MM.1S (cell line): ENCODE measurements at regions not wholly inside any gene's neighbourhood (a gene's known extent, or its start where the extent isn't known, plus 50 kb on each side); places are given as distances from the start of the nearest gene placed in this dataset.
"Not testable (repeated sequence)": the region's sequence is repeated elsewhere in the genome, so short reads cannot be mapped to it uniquely, and the experiment has no call there.

Experiments used
- DNase-seq: peaks from one replicate; pipeline ENCODE4 v3.0.0-alpha.2; 2015
- H2AFZ ChIP-seq: fragments of 300-600 bp; sonication (generic); 2 replicates; pipeline ENCODE4 v1.6.0; 2016; ENCODE audit warnings: antibody characterized with exemption, low read length
- H3F3A ChIP-seq: fragments of 300-600 bp; sonication (generic); 2 replicates; pipeline ENCODE4 v1.6.1; 2016; ENCODE audit warnings: mild to moderate bottlenecking, antibody characterized with exemption, low read length, moderate library complexity, mixed read lengths; ENCODE audit not compliant: insufficient read depth
- H3K27ac ChIP-seq: fragments of 300-600 bp; sonication (generic); 2 replicates; pipeline ENCODE4 v1.5.1; 2016; ENCODE audit warnings: mild to moderate bottlenecking, low read length
- H3K27me3 ChIP-seq: fragments of 300-600 bp; sonication (generic); replicated peaks from 2 replicates; pipeline ENCODE4 v1.6.0; 2016; ENCODE audit warnings: low read length; ENCODE audit not compliant: insufficient read depth
- H3K36me3 ChIP-seq: fragments of 300-600 bp; sonication (generic); replicated peaks from 2 replicates; pipeline ENCODE4 v1.6.1; 2016; ENCODE audit warnings: mild to moderate bottlenecking, low read length, mixed read lengths; ENCODE audit not compliant: insufficient read depth
- H3K4me1 ChIP-seq: fragments of 300-600 bp; sonication (generic); 2 replicates; pipeline ENCODE4 v1.6.1; 2016; ENCODE audit warnings: low read length, mixed read lengths
- H3K4me2 ChIP-seq: fragments of 300-600 bp; sonication (generic); 2 replicates; pipeline ENCODE4 v1.6.0; 2016; ENCODE audit warnings: low read depth, low read length
- H3K4me3 ChIP-seq: fragments of 300-600 bp; sonication (generic); 2 replicates; pipeline ENCODE4 v1.5.1; 2016; ENCODE audit warnings: low read length, mixed read lengths
- H3K79me2 ChIP-seq: fragments of 300-600 bp; sonication (generic); 2 replicates; pipeline ENCODE4 v1.6.1; 2016; ENCODE audit warnings: mixed run types, low read length, mixed read lengths
- H3K9ac ChIP-seq: fragments of 300-600 bp; sonication (generic); 2 replicates; pipeline ENCODE4 v1.6.1; 2016; ENCODE audit warnings: low read length, mixed read lengths
- H3K9me2 ChIP-seq: fragments of 300-600 bp; sonication (generic); replicated peaks from 2 replicates; pipeline ENCODE4 v1.6.1; 2016; ENCODE audit warnings: mild to moderate bottlenecking, low read length, mixed read lengths; ENCODE audit not compliant: insufficient read depth
- H3K9me3 ChIP-seq: fragments of 300-600 bp; sonication (generic); replicated peaks from 2 replicates; pipeline ENCODE4 v1.6.1; 2016; ENCODE audit warnings: mild to moderate bottlenecking, low read length, mixed read lengths; ENCODE audit not compliant: insufficient read depth
- H4K20me1 ChIP-seq: fragments of 300-600 bp; sonication (generic); 2 replicates; pipeline ENCODE4 v1.6.1; 2016; ENCODE audit warnings: mild to moderate bottlenecking, low read length, moderate library complexity, mixed read lengths; ENCODE audit not compliant: insufficient read depth
- EZH2 ChIP-seq: fragments of 300-600 bp; sonication (generic); optimal IDR thresholded peaks from 2 replicates; pipeline ENCODE3; 2017; ENCODE audit warnings: low read depth, mild to moderate bottlenecking, antibody characterized with exemption, low read length, mixed read lengths
- EZH2phosphoT487 ChIP-seq: fragments of 300-600 bp; sonication (generic); IDR thresholded peaks from 2 replicates; pipeline ENCODE4 v1.6.1; 2018; ENCODE audit warnings: antibody characterized with exemption, low read length
- TF ChIP-seq, protein P1 (sequence below): fragments of 300-600 bp; sonication (generic); IDR thresholded peaks from 2 replicates; pipeline ENCODE4 v1.5.1; 2016; ENCODE audit warnings: antibody characterized with exemption, low read length, mixed read lengths

DNA sequence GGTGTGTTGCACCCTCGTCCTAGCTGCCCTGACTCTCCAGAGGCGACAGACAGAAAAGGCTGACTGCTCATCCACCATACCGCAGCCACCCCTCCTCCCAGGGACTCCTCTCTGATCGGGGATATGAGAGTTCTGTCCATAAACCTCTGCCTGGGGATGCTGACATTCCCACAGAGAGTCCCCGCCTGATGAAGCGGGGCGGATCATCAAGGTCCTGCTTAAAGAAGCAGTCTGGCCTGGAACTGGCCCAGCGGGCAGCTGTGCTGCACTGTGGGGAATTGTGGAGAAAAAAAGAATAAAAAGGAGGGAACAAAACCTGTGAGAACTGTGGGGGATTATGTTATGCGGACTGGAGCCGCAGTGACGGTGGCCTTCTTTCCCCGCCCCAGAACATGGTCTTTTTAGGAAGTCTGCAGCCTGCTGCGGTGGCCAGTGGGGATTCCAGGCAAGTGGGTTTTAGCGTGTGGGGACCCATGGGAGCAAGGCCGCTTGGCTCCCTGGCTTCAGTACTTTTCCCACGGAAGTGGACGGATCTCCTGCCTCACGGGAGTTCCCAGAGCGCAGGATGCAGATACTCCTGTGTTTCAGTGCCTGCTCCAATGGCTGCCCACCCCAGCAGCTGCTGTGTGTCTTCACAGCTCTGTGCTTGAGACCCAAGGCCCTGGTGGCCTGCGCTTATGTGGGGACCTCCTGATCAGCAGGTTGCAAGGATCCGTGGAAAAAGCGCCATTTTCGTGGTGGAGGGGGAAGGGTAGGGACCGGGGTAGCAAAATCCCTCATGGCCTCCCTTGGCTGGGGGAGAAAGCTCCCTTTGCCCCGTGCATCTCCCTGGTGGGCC, 1456.2 kb upstream of the SLC10A2 start:
- H3K4me1 ChIP-seq = no peaks in the 10 kb centered on the region
- H3K9ac ChIP-seq = no peak overlapping the region
- no peaks in the 10 kb centered on the region for H3K9me3 ChIP-seq
- DNase-seq = no peak
- H2AFZ ChIP-seq = no peak overlapping the region
- no peaks in the 10 kb centered on the region for H3K36me3 ChIP-seq
- no peaks in the 10 kb centered on the region for H3K79me2 ChIP-seq
- no peak overlapping the region for H3K4me3 ChIP-seq
- no peaks in the 10 kb centered on the region for H3K27me3 ChIP-seq
- H4K20me1 ChIP-seq = no peaks in the 10 kb centered on the region
- H3K9me2 ChIP-seq = no peaks in the 10 kb centered on the region
- no peak overlapping the region for H3K4me2 ChIP-seq
- H3K27ac ChIP-seq = no peak overlapping the region
- no peaks in the 10 kb centered on the region for H3F3A ChIP-seq
- no peak for TF ChIP-seq EZH2
- TF ChIP-seq, protein P1, sequence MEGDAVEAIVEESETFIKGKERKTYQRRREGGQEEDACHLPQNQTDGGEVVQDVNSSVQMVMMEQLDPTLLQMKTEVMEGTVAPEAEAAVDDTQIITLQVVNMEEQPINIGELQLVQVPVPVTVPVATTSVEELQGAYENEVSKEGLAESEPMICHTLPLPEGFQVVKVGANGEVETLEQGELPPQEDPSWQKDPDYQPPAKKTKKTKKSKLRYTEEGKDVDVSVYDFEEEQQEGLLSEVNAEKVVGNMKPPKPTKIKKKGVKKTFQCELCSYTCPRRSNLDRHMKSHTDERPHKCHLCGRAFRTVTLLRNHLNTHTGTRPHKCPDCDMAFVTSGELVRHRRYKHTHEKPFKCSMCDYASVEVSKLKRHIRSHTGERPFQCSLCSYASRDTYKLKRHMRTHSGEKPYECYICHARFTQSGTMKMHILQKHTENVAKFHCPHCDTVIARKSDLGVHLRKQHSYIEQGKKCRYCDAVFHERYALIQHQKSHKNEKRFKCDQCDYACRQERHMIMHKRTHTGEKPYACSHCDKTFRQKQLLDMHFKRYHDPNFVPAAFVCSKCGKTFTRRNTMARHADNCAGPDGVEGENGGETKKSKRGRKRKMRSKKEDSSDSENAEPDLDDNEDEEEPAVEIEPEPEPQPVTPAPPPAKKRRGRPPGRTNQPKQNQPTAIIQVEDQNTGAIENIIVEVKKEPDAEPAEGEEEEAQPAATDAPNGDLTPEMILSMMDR = no peak
- no peak for TF ChIP-seq EZH2phosphoT487

DNA sequence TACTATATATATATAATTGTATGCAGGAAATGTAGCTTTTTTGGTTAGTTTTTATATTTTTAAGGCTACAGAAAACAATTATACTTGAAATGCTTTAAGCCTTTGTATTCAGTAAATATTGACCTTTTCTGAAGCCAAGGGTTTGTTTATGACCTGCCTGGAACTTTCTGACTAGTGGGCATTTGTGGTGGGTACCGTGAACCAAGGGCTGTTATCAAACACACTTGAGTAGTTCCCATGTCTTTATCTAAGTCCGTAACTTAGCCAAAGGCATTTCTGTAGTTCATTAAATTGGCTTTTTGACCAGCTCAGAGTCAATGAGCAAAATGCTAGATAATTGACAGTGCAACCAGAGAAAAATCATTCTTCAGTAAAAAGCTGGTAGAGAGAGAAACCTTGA, 1444.2 kb upstream of the SLC10A2 start:
- H3F3A ChIP-seq = no peaks in the 10 kb centered on the region
- no peaks in the 10 kb centered on the region for H3K27me3 ChIP-seq
- no peaks in the 10 kb centered on the region for H3K4me1 ChIP-seq
- no peaks in the 10 kb centered on the region for H3K36me3 ChIP-seq
- no peak for DNase-seq
- no peak overlapping the region for H3K9ac ChIP-seq
- no peaks in the 10 kb centered on the region for H3K9me3 ChIP-seq
- no peaks in the 10 kb centered on the region for H3K79me2 ChIP-seq
- no peak overlapping the region for H3K4me3 ChIP-seq
- no peaks in the 10 kb centered on the region for H3K9me2 ChIP-seq
- no peak overlapping the region for H3K27ac ChIP-seq
- no peak overlapping the region for H3K4me2 ChIP-seq
- TF ChIP-seq, protein P1 = no peak
- TF ChIP-seq EZH2 (no peak), EZH2phosphoT487 (no peak)
- no peaks in the 10 kb centered on the region for H4K20me1 ChIP-seq
- H2AFZ ChIP-seq = no peak overlapping the region

DNA sequence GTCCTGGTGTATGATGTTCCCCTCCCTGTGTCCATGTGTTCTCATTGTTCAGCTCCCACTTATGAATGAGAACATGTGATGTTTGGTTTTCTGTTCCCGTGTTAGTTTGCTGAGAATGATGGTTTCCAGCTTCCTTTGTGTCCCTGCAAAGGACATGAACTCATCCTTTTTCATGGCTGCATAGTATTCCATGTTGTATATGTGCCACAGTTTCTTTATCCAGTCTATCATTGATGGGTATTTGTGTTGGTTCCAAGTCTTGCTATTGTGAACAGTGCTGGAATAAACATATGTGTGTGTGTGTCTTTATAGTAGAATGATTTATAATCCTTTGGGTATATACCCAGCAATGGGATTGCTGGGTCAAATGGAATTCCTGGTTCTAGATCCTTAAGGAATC, 1427.3 kb upstream of the SLC10A2 start:
- not testable (repeated sequence) for H3K4me3 ChIP-seq, H3F3A ChIP-seq, H3K36me3 ChIP-seq

DNA sequence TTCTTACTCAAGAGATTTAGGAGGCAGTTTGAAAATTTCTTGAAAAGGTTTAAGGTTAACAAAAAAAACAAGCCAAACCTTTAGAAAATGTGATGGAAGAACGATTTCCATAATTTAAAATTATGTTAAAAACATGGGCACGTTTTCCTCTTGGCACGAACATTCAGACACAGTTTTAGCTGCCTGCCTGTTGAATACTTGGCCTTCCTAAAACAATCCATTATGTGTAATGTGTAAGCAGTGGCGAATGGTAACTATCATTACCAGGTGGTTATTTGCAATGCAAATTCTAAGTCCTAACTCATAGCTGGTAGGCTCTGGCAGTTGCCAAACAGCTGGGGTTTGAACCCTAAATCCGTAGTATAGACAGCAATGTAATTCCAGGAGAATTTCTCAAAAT, 1425.7 kb upstream of the SLC10A2 start:
- H3K4me2 ChIP-seq = no peak overlapping the region
- no peak overlapping the region for H2AFZ ChIP-seq
- TF ChIP-seq EZH2phosphoT487 = no peak
- H3F3A ChIP-seq = no peaks in the 10 kb centered on the region
- H3K9me2 ChIP-seq = no peaks in the 10 kb centered on the region
- no peak for DNase-seq
- no peak overlapping the region for H3K27ac ChIP-seq
- H3K36me3 ChIP-seq = no peaks in the 10 kb centered on the region
- H4K20me1 ChIP-seq = no peaks in the 10 kb centered on the region
- H3K9me3 ChIP-seq = no peaks in the 10 kb centered on the region
- H3K79me2 ChIP-seq = no peaks in the 10 kb centered on the region
- no peaks in the 10 kb centered on the region for H3K4me1 ChIP-seq
- H3K27me3 ChIP-seq = no peaks in the 10 kb centered on the region
- H3K4me3 ChIP-seq = no peak overlapping the region
- H3K9ac ChIP-seq = no peak overlapping the region

More for the DNA sequence above, 1427.3 kb upstream of the SLC10A2 start:
- not testable (repeated sequence) for DNase-seq, H3K4me1 ChIP-seq, H3K27me3 ChIP-seq, H3K9ac ChIP-seq, H4K20me1 ChIP-seq, H3K9me3 ChIP-seq, H3K9me2 ChIP-seq, H3K4me2 ChIP-seq, H2AFZ ChIP-seq, H3K79me2 ChIP-seq, H3K27ac ChIP-seq
